ENCODE measurements at regions not wholly inside any gene's neighbourhood (a gene's known extent, or its start where the extent isn't known, plus 50 kb on each side); places are given as distances from the start of the nearest gene placed in this dataset.

DNA sequence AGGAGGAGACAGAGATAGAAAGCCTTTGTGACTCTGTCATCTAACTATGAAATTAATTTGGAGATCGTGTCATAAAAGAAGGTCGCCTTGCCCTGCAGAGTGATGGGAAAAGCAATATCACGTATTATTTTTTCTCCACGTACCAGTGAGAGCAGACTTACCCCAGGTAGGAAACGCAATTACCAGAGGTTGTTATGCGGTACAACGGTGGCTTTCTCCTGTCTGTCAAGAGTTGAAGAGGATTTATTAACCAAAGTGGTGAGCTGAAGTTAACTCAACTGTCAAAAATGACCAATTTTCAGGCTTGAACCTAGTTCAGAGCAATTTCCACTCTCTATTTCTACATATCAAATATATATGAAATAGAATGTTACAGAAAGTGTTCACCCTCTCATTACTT, 282.6 kb upstream of the PFKP start:
- Histone ChIP-seq H3K4me3 (ENCODE audit: low read depth, low read length) (no peak overlapping the region), H3K36me3 (ENCODE audit: control insufficient read depth in 2 of 2, insufficient read depth in 1 of 2, low read length in 2 of 2) (no peaks in the 10 kb centered on the region), H3K9me3 (ENCODE audit: control insufficient read depth, insufficient read depth, low read depth, low read length) (no peaks in the 10 kb centered on the region), H3K27ac (ENCODE audit: extremely low read depth, low read depth, low read length) (no peak overlapping the region), H3K4me1 (ENCODE audit: control insufficient read depth, insufficient read depth, low read length) (no peaks in the 10 kb centered on the region)
- POLR2A ChIA-PET: no interaction called here
- CTCF ChIA-PET: no interaction called here
- TF ChIP-seq ZNF133 (tag by site-specific recombination; IDR thresholded peaks at IDR 0.05) (no peak), ZFP41 (tag by site-specific recombination; IDR thresholded peaks at IDR 0.05; ENCODE audit: borderline replicate concordance) (no peak), ZNF664 (tag by site-specific recombination; IDR thresholded peaks at IDR 0.05) (no peak), ZBTB48 (tag by site-specific recombination; IDR thresholded peaks at IDR 0.05) (no peak), ZNF24 (tag by site-specific recombination; IDR thresholded peaks at IDR 0.05) (no peak), SP7 (tag by site-specific recombination; IDR thresholded peaks at IDR 0.05) (no peak), BCL11B (tag by site-specific recombination; IDR thresholded peaks at IDR 0.05; ENCODE audit: low read depth) (no peak), PRDM1 (tag by site-specific recombination; IDR thresholded peaks at IDR 0.05) (no peak)

DNA sequence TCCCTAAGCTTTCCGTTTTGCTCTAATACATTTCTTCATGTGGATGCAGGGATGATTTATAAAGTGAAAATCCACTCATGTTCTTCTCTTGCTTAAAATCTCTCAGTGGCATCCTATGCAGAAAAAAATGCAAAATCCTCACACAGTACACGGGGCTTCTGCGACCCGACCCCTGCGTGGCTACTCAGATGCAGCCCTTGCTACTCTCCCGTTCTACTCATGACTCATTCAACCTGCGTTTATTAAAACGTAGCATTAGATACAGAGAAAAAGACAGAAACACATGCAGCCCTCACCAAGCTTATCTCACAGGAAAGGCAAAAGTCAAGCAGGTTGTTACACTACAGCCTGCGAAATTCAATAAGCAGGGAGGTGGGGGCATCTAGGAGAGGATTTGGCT, 284.4 kb upstream of the PFKP start:
- Histone ChIP-seq H3K4me1 (ENCODE audit: control insufficient read depth, insufficient read depth, low read length) (no peaks in the 10 kb centered on the region), H3K4me3 (ENCODE audit: low read depth, low read length) (no peak overlapping the region), H3K9me3 (ENCODE audit: control insufficient read depth, insufficient read depth, low read depth, low read length) (no peaks in the 10 kb centered on the region), H3K36me3 (ENCODE audit: control insufficient read depth in 2 of 2, insufficient read depth in 1 of 2, low read length in 2 of 2) (no peaks in the 10 kb centered on the region), H3K27ac (ENCODE audit: extremely low read depth, low read depth, low read length) (no peak overlapping the region)
- CTCF ChIA-PET: no interaction called here
- no peak for TF ChIP-seq ZNF624 (tag by site-specific recombination; IDR thresholded peaks at IDR 0.05)
- POLR2A ChIA-PET: no interaction called here

DNA sequence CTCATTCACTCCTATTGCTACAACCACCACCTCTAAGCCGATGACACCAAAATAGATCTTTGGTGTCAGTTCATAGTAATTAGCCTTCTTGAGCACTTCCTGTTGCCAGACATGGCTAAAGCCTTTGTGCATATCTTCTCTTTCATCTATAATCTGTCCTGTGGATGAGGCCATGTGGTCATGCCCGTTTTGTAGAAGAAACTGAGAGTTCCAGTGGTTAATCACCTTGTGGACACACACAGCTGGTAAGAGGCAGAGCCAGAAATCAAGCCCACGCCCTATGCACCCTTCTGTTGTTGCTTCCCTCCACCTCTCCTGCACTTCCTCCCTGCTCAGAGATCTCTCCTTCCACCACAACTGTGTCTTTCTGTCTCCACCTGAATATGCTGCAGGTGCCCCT, 285.1 kb upstream of the PFKP start:
- Histone ChIP-seq H3K27ac (ENCODE audit: extremely low read depth, low read depth, low read length) (no peak overlapping the region), H3K36me3 (ENCODE audit: control insufficient read depth in 2 of 2, insufficient read depth in 1 of 2, low read length in 2 of 2) (no peaks in the 10 kb centered on the region)
- POLR2A ChIA-PET: no interaction called here

DNA sequence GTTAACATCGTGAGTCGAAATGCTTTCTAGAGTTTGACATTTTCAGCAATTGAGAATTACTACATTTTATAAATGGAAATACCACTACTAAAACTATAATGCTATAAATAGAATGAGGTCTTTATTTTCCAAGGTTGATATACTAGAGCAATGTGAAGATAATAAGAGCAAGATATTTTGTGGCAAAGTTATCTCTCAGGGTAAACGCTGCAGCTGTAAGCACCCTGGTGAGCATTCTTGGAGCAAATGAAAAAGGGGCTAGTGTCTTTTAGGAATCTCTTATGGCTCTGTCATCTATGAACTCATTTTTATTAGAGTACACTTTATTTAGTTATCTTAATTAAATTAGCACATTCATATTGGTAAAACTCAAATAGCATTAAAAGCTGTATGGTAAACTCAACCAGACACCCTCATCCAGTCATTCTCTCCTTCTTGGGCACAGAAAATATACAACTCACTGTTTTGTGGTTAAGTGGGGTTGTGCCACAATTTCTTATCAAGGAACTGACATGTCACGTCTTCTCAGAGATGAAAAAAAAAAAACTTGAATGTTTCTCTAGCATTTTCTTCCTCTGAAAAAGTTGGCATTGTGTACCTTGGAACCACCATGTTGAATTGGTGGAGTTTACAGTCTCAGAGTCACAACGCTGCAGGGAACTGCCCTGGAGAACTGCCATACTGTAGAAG, 289.5 kb upstream of the PFKP start:
- no peaks in the 10 kb centered on the region for H3K9me3 ChIP-seq (ENCODE audit: control insufficient read depth, insufficient read depth, low read depth, low read length)
- ChIA-PET POLR2A (no interaction called here), CTCF (interaction anchor here (1.0 kb wide), 1 partner anchor 21 kb away, joined by 4 read pairs; no protein-coding TSS in a partner anchor)
- H3K36me3 ChIP-seq (ENCODE audit: control insufficient read depth in 2 of 2, insufficient read depth in 1 of 2, low read length in 2 of 2): no peaks in the 10 kb centered on the region
- H3K27ac ChIP-seq (ENCODE audit: extremely low read depth, low read depth, low read length): no peak overlapping the region
- TF ChIP-seq, protein P1, sequence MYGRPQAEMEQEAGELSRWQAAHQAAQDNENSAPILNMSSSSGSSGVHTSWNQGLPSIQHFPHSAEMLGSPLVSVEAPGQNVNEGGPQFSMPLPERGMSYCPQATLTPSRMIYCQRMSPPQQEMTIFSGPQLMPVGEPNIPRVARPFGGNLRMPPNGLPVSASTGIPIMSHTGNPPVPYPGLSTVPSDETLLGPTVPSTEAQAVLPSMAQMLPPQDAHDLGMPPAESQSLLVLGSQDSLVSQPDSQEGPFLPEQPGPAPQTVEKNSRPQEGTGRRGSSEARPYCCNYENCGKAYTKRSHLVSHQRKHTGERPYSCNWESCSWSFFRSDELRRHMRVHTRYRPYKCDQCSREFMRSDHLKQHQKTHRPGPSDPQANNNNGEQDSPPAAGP (tag by site-specific recombination; IDR thresholded peaks at IDR 0.05): no peak
- TF ChIP-seq ZNF837 (tag by site-specific recombination; IDR thresholded peaks at IDR 0.05): no peak
- TF ChIP-seq, protein P2, sequence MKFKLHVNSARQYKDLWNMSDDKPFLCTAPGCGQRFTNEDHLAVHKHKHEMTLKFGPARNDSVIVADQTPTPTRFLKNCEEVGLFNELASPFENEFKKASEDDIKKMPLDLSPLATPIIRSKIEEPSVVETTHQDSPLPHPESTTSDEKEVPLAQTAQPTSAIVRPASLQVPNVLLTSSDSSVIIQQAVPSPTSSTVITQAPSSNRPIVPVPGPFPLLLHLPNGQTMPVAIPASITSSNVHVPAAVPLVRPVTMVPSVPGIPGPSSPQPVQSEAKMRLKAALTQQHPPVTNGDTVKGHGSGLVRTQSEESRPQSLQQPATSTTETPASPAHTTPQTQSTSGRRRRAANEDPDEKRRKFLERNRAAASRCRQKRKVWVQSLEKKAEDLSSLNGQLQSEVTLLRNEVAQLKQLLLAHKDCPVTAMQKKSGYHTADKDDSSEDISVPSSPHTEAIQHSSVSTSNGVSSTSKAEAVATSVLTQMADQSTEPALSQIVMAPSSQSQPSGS (tag by site-specific recombination; IDR thresholded peaks at IDR 0.05; ENCODE audit: low read depth): no peak
- TF ChIP-seq ZNF76 (tag by site-specific recombination; IDR thresholded peaks at IDR 0.05; ENCODE audit: borderline replicate concordance, low read depth): no peak
- TF ChIP-seq HOXD13 (CRISPR knock-in tag; IDR thresholded peaks at IDR 0.05; ENCODE audit: borderline replicate concordance): no peak
- TF ChIP-seq ZNF768 (tag by site-specific recombination; IDR thresholded peaks at IDR 0.05): no peak
- no peak for TF ChIP-seq ZNF654 (tag by site-specific recombination; IDR thresholded peaks at IDR 0.05; ENCODE audit: low read depth)
- TF ChIP-seq REPIN1 (tag by site-specific recombination; IDR thresholded peaks at IDR 0.05; ENCODE audit: low read depth): no peak
- TF ChIP-seq SP2 (tag by site-specific recombination; IDR thresholded peaks at IDR 0.05): no peak
- H3K4me1 ChIP-seq (ENCODE audit: control insufficient read depth, insufficient read depth, low read length): no peaks in the 10 kb centered on the region
- no peak overlapping the region for H3K4me3 ChIP-seq (ENCODE audit: low read depth, low read length)

More for the DNA sequence above, 285.1 kb upstream of the PFKP start:
- no peaks in the 10 kb centered on the region for H3K9me3 ChIP-seq (ENCODE audit: control insufficient read depth, insufficient read depth, low read depth, low read length)
- CTCF ChIA-PET: no interaction called here
- TF ChIP-seq ZNF184 (tag by site-specific recombination; IDR thresholded peaks at IDR 0.05) (no peak), ZNF354C (tag by site-specific recombination; IDR thresholded peaks at IDR 0.05; ENCODE audit: borderline replicate concordance, low read depth) (no peak), ZNF174 (tag by site-specific recombination; IDR thresholded peaks at IDR 0.05) (no peak), ZNF561 (tag by site-specific recombination; IDR thresholded peaks at IDR 0.05; ENCODE audit: borderline replicate concordance) (no peak), ZNF223 (tag by site-specific recombination; IDR thresholded peaks at IDR 0.05) (no peak), ZNF324 (tag by site-specific recombination; IDR thresholded peaks at IDR 0.05) (no peak), ZNF10 (tag by site-specific recombination; IDR thresholded peaks at IDR 0.05) (no peak), MYNN (tag by site-specific recombination; IDR thresholded peaks at IDR 0.05; ENCODE audit: borderline replicate concordance) (no peak), SCRT1 (tag by site-specific recombination; IDR thresholded peaks at IDR 0.05; ENCODE audit: borderline replicate concordance) (no peak), ZNF501 (tag by site-specific recombination; IDR thresholded peaks at IDR 0.05) (no peak), ZNF658 (tag by site-specific recombination; IDR thresholded peaks at IDR 0.05) (no peak), SETDB1 (IDR thresholded peaks at IDR 0.05; ENCODE audit: insufficient read length, low read length) (no peak), ZNF843 (tag by site-specific recombination; IDR thresholded peaks at IDR 0.05) (no peak), ZNF626 (tag by site-specific recombination; IDR thresholded peaks at IDR 0.05) (no peak), ZBTB7A (tag by site-specific recombination; IDR thresholded peaks at IDR 0.05; ENCODE audit: low read depth) (no peak)
- TF ChIP-seq, protein P3, sequence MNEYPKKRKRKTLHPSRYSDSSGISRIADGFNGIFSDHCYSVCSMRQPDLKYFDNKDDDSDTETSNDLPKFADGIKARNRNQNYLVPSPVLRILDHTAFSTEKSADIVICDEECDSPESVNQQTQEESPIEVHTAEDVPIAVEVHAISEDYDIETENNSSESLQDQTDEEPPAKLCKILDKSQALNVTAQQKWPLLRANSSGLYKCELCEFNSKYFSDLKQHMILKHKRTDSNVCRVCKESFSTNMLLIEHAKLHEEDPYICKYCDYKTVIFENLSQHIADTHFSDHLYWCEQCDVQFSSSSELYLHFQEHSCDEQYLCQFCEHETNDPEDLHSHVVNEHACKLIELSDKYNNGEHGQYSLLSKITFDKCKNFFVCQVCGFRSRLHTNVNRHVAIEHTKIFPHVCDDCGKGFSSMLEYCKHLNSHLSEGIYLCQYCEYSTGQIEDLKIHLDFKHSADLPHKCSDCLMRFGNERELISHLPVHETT (tag by site-specific recombination; IDR thresholded peaks at IDR 0.05): no peak
- H3K4me1 ChIP-seq (ENCODE audit: control insufficient read depth, insufficient read depth, low read length): no peaks in the 10 kb centered on the region
- no peak overlapping the region for H3K4me3 ChIP-seq (ENCODE audit: low read depth, low read length)
